Upper lobe of left lung (tissue), 4 donors: ENCODE measurements at regions not wholly inside any gene's neighbourhood (a gene's known extent, or its start where the extent isn't known, plus 50 kb on each side); places are given as distances from the start of the nearest gene placed in this dataset.
"Not testable (repeated sequence)": the region's sequence is repeated elsewhere in the genome, so short reads cannot be mapped to it uniquely, and the experiment has no call there.

Experiments used
- POLR2A ChIP-seq, 4 donors: fragments of 450-650 bp; IDR thresholded peaks; one replicate each; pipeline ENCODE4 v1.5.1; 2016 to 2017; ENCODE audit warnings: antibody characterized with exemption in 4 of 4, mild to moderate bottlenecking in 2 of 4
- POLR2AphosphoS5 ChIP-seq, 2 donors: sonication (generic); formaldehyde crosslinking; IDR thresholded peaks; one replicate each; pipeline ENCODE4 v1.5.1; 2017; ENCODE audit warnings: antibody characterized with exemption in 2 of 2
- TF ChIP-seq, protein P1 (sequence below), 6 experiments: fragments of 450-650 bp in 4 of 6; fragments of 200-600 bp in 2 of 6; sonication (generic) in 2 of 6; IDR thresholded peaks; one replicate each; pipeline ENCODE4 v1.5.1; 2016 to 2019; ENCODE audit warnings: antibody characterized with exemption in 6 of 6

DNA sequence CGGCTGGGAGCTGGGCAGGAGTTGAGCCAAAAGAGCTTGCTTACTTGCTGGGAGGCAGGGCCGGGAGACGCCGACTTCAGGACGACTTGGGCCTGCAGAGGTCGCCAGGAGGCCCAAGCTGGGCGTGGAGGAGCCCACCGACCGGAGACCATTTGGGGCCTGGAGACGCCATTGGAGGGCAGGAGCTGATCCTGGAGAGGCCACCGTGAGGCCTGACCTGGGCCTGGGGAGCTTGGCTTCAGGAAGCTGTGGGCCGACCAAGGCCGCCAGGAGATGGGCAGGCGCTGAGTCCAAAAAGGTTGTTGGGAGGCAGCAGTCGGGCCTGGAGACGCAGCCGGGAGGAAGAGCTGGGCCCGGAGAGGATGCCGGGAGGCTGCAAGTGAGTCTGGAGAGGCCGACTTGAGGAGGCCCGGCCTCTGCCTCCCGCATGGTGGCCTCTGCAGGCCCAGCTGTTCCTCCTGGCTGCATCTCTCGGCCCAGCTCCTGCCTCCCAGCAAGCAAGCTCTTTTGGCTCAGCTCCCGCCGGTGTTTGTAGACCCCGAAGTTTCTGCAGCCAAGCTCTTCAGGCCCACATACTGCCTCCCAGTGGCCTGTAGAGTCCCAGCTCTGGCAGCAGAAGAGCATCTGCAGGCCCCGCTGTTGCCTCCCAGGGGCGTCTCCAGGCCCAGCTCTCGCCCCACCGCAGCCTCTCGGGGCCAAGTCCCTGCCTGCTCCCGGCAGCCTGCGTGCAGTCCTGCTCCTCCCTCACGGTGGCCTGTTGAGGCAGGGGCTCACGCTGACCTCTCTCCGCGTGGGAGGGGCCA lies 119.7 kb downstream of the SEPTIN14 start:
- TF ChIP-seq POLR2A, POLR2AphosphoS5 (IDR thresholded peaks at IDR 0.05): not testable (repeated sequence)
- TF ChIP-seq, protein P1, sequence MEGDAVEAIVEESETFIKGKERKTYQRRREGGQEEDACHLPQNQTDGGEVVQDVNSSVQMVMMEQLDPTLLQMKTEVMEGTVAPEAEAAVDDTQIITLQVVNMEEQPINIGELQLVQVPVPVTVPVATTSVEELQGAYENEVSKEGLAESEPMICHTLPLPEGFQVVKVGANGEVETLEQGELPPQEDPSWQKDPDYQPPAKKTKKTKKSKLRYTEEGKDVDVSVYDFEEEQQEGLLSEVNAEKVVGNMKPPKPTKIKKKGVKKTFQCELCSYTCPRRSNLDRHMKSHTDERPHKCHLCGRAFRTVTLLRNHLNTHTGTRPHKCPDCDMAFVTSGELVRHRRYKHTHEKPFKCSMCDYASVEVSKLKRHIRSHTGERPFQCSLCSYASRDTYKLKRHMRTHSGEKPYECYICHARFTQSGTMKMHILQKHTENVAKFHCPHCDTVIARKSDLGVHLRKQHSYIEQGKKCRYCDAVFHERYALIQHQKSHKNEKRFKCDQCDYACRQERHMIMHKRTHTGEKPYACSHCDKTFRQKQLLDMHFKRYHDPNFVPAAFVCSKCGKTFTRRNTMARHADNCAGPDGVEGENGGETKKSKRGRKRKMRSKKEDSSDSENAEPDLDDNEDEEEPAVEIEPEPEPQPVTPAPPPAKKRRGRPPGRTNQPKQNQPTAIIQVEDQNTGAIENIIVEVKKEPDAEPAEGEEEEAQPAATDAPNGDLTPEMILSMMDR (IDR thresholded peaks at IDR 0.05), result not testable (repeated sequence)
